GM21390 (cell line): ENCODE measurements at regions not wholly inside any gene's neighbourhood (a gene's known extent, or its start where the extent isn't known, plus 50 kb on each side); places are given as distances from the start of the nearest gene placed in this dataset.
"Not testable (repeated sequence)": the region's sequence is repeated elsewhere in the genome, so short reads cannot be mapped to it uniquely, and the experiment has no call there.

Source experiments
- ATAC-seq: cut with Tn5 transposase; IDR thresholded peaks from one replicate; pipeline ENCODE4 v1.9.1; 2021; ENCODE audit not compliant: unreplicated experiment

GRCh38 chr10:83492004-83492403 lies 647.3 kb upstream of the GHITM start:
- no peak for ATAC-seq

GRCh38 chr10:83512681-83513080 lies 626.6 kb upstream of the GHITM start:
- ATAC-seq, result no peak

- ATAC-seq, result no peak
These were observed 624.3 kb upstream of the GHITM start for GRCh38 chr10:83515001-83515400.

GRCh38 chr10:83516788-83517187 lies 622.5 kb upstream of the GHITM start:
- ATAC-seq, result no peak

GRCh38 chr10:83517456-83517855 lies 621.9 kb upstream of the GHITM start:
- no peak for ATAC-seq

GRCh38 chr10:83518779-83519178 lies 620.5 kb upstream of the GHITM start:
- no peak for ATAC-seq

- ATAC-seq, result not testable (repeated sequence)
These were observed 618.9 kb upstream of the GHITM start for GRCh38 chr10:83520386-83520785.

GRCh38 chr10:83522456-83522855 lies 616.9 kb upstream of the GHITM start:
- no peak for ATAC-seq

- no peak for ATAC-seq
These were observed 616.4 kb upstream of the GHITM start for GRCh38 chr10:83522881-83523386.

GRCh38 chr10:83527934-83528333 lies 611.4 kb upstream of the GHITM start:
- no peak for ATAC-seq

- ATAC-seq, result peak; percentile 77
These were observed 606.0 kb upstream of the GHITM start for GRCh38 chr10:83533290-83533689.

- no peak for ATAC-seq
These were observed 602.9 kb upstream of the GHITM start for GRCh38 chr10:83536426-83536825.

GRCh38 chr10:83538047-83538446 lies 601.3 kb upstream of the GHITM start:
- no peak for ATAC-seq

GRCh38 chr10:83539528-83540308 lies 599.6 kb upstream of the GHITM start:
- peak; percentile 66 for ATAC-seq

- ATAC-seq, result no peak
These were observed 598.3 kb upstream of the GHITM start for GRCh38 chr10:83541046-83541445.

- peak; percentile 54 for ATAC-seq
These were observed 596.4 kb upstream of the GHITM start for GRCh38 chr10:83542774-83543411.

GRCh38 chr10:83543691-83544462 lies 595.4 kb upstream of the GHITM start:
- no peak for ATAC-seq

GRCh38 chr10:83545901-83546391 lies 593.4 kb upstream of the GHITM start:
- no peak for ATAC-seq

GRCh38 chr10:83551190-83551589 lies 588.1 kb upstream of the GHITM start:
- not testable (repeated sequence) for ATAC-seq

GRCh38 chr10:83553366-83553765 lies 585.9 kb upstream of the GHITM start:
- no peak for ATAC-seq

GRCh38 chr10:83555264-83555663 lies 584.0 kb upstream of the GHITM start:
- peak; percentile 87 for ATAC-seq
